ENCODE measurements at regions not wholly inside any gene's neighbourhood (a gene's known extent, or its start where the extent isn't known, plus 50 kb on each side); places are given as distances from the start of the nearest gene placed in this dataset.

DNA sequence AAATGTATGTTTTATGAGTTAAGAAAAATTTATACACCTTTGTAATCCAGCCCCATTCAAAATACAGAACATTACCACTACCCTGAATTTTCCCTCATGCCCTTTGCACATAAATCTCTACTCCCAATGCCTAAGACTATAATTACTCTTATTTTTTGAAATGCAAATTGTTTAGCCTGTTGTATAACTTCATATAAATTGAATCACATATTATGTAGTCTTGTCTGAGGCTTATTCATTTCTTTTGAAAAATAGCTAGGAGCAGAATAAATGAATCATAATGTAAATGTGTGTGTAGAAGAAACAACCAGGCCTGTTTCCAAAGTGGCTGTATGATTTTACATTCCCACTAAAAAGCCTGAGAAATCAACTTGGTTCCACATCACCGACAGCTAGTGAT, 319.8 kb downstream of the DCAF12L2 start:
- H4K20me1 ChIP-seq (ENCODE audit: insufficient read depth, low read length): no peaks in the 10 kb centered on the region
- no peaks in the 10 kb centered on the region for H3F3A ChIP-seq (ENCODE audit: insufficient read depth, low read length)
- H3K36me3 ChIP-seq (replicated peaks; ENCODE audit: insufficient read depth, low read length): no peaks in the 10 kb centered on the region
- H3K4me1 ChIP-seq (ENCODE audit: low read length): no peaks in the 10 kb centered on the region
- no peak for DNase-seq
- H3K9me3 ChIP-seq (replicated peaks; ENCODE audit: insufficient read depth, low read length): no peaks in the 10 kb centered on the region
- H2AFZ ChIP-seq (ENCODE audit: low read length): no peak overlapping the region
- H3K4me2 ChIP-seq (ENCODE audit: low read depth, low read length): no peak overlapping the region
- H3K9ac ChIP-seq (ENCODE audit: low read length): no peak overlapping the region
- H3K27ac ChIP-seq (ENCODE audit: low read length): no peak overlapping the region
- no peaks in the 10 kb centered on the region for H3K27me3 ChIP-seq (replicated peaks; ENCODE audit: insufficient read depth, low read length)
- no peak overlapping the region for H3K4me3 ChIP-seq (ENCODE audit: low read length)
- TF ChIP-seq EZH2phosphoT487 (IDR thresholded peaks at IDR 0.05; ENCODE audit: low read length) (no peak), EZH2 (optimal IDR thresholded peaks at IDR 0.05; ENCODE audit: low read depth, low read length) (no peak)
- TF ChIP-seq, protein P1, sequence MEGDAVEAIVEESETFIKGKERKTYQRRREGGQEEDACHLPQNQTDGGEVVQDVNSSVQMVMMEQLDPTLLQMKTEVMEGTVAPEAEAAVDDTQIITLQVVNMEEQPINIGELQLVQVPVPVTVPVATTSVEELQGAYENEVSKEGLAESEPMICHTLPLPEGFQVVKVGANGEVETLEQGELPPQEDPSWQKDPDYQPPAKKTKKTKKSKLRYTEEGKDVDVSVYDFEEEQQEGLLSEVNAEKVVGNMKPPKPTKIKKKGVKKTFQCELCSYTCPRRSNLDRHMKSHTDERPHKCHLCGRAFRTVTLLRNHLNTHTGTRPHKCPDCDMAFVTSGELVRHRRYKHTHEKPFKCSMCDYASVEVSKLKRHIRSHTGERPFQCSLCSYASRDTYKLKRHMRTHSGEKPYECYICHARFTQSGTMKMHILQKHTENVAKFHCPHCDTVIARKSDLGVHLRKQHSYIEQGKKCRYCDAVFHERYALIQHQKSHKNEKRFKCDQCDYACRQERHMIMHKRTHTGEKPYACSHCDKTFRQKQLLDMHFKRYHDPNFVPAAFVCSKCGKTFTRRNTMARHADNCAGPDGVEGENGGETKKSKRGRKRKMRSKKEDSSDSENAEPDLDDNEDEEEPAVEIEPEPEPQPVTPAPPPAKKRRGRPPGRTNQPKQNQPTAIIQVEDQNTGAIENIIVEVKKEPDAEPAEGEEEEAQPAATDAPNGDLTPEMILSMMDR (IDR thresholded peaks at IDR 0.05; ENCODE audit: low read length): no peak
- H3K9me2 ChIP-seq (replicated peaks; ENCODE audit: insufficient read depth, low read length): no peaks in the 10 kb centered on the region
- H3K79me2 ChIP-seq (ENCODE audit: low read length): no peaks in the 10 kb centered on the region

DNA sequence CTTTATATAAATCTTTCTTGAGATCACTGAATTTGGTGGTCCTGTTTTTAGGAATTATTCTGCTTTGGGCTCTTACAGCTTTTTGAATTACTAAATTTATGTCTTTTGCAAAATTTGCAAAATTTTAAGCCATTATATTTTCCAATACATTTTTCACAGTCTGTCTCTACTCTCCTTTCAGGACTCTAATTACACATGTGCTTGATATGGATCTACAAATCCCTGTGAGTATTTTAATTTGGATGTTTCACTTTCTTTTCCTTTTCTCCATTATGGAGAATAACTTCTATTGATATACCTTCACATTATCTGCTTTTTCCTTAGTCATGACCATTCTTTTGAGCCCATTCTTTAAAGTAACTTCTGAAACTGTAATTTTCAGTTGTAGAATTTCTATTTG, 315.4 kb downstream of the DCAF12L2 start:
- Histone ChIP-seq H3F3A (ENCODE audit: insufficient read depth, low read length) (no peaks in the 10 kb centered on the region), H3K36me3 (replicated peaks; ENCODE audit: insufficient read depth, low read length) (no peaks in the 10 kb centered on the region), H3K9me3 (replicated peaks; ENCODE audit: insufficient read depth, low read length) (no peaks in the 10 kb centered on the region), H3K27me3 (replicated peaks; ENCODE audit: insufficient read depth, low read length) (no peaks in the 10 kb centered on the region), H3K9ac (ENCODE audit: low read length) (no peak overlapping the region), H3K79me2 (ENCODE audit: low read length) (no peaks in the 10 kb centered on the region), H4K20me1 (ENCODE audit: insufficient read depth, low read length) (no peaks in the 10 kb centered on the region), H3K4me2 (ENCODE audit: low read depth, low read length) (no peak overlapping the region), H3K9me2 (replicated peaks; ENCODE audit: insufficient read depth, low read length) (no peaks in the 10 kb centered on the region), H3K27ac (ENCODE audit: low read length) (no peak overlapping the region), H3K4me1 (ENCODE audit: low read length) (no peaks in the 10 kb centered on the region), H2AFZ (ENCODE audit: low read length) (no peak overlapping the region), H3K4me3 (ENCODE audit: low read length) (no peak overlapping the region)
- TF ChIP-seq EZH2 (optimal IDR thresholded peaks at IDR 0.05; ENCODE audit: low read depth, low read length) (no peak), EZH2phosphoT487 (IDR thresholded peaks at IDR 0.05; ENCODE audit: low read length) (no peak)
- TF ChIP-seq, protein P1 (IDR thresholded peaks at IDR 0.05; ENCODE audit: low read length): no peak
- DNase-seq: no peak

DNA sequence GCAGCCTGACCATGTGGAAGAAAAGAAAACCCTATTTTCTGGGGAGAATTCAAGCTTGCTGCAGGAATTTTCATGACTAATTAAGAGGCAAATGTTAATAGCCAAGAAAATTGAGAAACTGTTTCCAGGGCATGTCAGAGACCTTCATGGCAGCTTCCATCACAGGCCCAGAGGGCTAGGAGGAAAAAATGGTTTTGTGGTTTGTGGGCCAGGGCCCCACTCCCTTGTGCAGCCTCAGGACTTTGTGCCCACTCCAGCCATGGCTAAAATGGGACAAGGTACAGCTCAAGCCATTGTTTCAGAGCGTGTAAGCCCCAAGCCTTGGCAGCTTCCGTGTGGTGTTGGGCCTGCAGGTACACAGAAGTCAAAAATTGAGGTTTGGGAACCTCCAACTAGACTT, 282.9 kb downstream of the DCAF12L2 start:
- no peaks in the 10 kb centered on the region for H3K9me3 ChIP-seq (replicated peaks; ENCODE audit: insufficient read depth, low read length)
- H2AFZ ChIP-seq (ENCODE audit: low read length): no peak overlapping the region
- no peaks in the 10 kb centered on the region for H3K4me1 ChIP-seq (ENCODE audit: low read length)
- no peaks in the 10 kb centered on the region for H4K20me1 ChIP-seq (ENCODE audit: insufficient read depth, low read length)
- TF ChIP-seq EZH2 (optimal IDR thresholded peaks at IDR 0.05; ENCODE audit: low read depth, low read length) (no peak), EZH2phosphoT487 (IDR thresholded peaks at IDR 0.05; ENCODE audit: low read length) (no peak)
- TF ChIP-seq, protein P1 (IDR thresholded peaks at IDR 0.05; ENCODE audit: low read length): no peak
- H3F3A ChIP-seq (ENCODE audit: insufficient read depth, low read length): no peaks in the 10 kb centered on the region
- no peaks in the 10 kb centered on the region for H3K79me2 ChIP-seq (ENCODE audit: low read length)
- no peaks in the 10 kb centered on the region for H3K36me3 ChIP-seq (replicated peaks; ENCODE audit: insufficient read depth, low read length)
- DNase-seq: no peak
- no peak overlapping the region for H3K4me3 ChIP-seq (ENCODE audit: low read length)
- no peak overlapping the region for H3K27ac ChIP-seq (ENCODE audit: low read length)
- no peak overlapping the region for H3K4me2 ChIP-seq (ENCODE audit: low read depth, low read length)
- H3K9ac ChIP-seq (ENCODE audit: low read length): no peak overlapping the region
- H3K27me3 ChIP-seq (replicated peaks; ENCODE audit: insufficient read depth, low read length): no peaks in the 10 kb centered on the region
- H3K9me2 ChIP-seq (replicated peaks; ENCODE audit: insufficient read depth, low read length): no peaks in the 10 kb centered on the region

All from MM.1S (cell line).